IPS-NIHi7 (cell line): ENCODE measurements at regions not wholly inside any gene's neighbourhood (a gene's known extent, or its start where the extent isn't known, plus 50 kb on each side); places are given as distances from the start of the nearest gene placed in this dataset.
"Not testable (repeated sequence)": the region's sequence is repeated elsewhere in the genome, so short reads cannot be mapped to it uniquely, and the experiment has no call there.

Experiments
- DNase-seq: peaks from one replicate; pipeline ENCODE4 v3.0.0; 2012; ENCODE audit warnings: mixed read lengths; ENCODE audit errors: extremely low spot score

DNA sequence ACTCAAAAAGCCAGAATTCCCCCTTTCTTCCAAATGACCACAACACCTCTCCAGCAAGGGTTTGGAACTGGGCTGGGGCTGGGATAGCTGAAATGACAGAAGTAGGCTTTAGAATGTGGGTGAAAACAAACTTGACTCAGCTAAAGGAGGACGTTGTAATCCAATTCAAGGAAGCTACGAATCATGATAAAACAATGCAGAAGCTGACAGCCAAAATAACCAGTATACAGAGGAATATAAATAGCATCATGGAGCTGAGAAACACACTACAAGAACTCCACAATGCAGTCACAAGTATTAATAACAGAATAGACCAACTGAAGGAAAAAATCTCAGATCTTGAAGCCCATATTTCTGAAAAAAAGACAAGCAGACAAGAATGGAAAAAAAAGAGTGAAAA, 95.8 kb upstream of the TET2 start:
- no peak for DNase-seq

DNA sequence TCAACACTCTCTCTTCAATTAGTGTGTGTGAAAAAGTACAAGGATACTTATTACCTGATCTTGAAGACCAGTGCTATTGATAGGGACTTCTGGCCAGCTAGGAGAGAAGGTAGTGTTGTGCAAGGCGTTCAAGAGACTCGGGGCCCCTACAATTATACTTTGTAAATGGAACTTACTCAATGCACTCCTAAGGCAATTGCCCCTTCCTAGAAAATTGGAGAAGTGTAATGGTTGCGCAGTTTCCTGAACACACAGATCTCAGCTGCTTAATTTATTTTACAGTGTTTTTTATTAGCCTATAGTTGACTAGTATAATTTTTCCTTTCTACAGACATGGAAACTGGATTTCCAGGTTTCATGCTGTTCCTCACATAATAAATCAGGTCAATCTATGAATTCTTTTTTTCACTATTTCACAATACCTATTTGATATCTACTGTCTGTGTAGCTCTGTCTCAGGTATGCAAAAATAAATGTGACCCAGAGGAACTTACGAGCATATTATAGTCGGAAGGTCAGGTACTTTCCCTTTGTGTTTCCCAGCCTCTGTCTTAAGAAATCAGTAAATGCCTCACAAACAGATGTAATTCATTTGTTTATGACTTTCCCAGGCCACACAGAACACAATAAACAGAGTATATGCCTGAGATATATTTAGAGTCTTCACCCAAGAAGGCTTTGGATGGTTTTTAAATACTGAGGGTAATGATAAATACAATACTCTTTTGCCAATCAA, 89.1 kb upstream of the TET2 start:
- DNase-seq: no peak

DNA sequence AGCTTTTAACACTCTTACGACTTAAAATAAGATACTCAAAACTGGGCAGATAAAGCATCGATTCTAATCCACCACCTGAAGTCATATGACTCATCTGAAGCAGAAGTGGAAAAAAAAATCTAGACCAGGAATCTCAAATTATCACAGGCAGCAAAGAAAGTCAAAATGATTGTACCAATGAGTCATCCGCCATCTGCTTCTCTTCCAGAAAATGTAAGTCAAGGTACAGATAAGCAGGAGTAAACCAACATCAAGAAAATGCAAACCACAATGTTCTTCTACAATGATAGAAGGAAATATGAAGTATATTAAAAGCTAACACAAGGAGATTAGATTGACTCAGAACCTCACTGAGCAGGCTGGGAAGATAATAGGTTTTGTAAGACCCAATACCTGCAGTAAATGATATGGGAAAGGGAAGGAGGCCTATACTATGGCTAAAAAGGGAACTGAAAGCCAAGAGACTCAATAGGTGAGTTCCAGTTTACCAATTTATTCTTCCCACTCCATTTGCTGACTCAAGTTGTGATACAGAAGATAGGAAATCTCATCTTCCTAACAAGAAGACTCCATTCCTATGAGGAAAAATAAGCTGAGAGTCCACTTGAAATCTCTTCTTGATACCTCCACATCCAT, 88.4 kb upstream of the TET2 start:
- no peak for DNase-seq

DNA sequence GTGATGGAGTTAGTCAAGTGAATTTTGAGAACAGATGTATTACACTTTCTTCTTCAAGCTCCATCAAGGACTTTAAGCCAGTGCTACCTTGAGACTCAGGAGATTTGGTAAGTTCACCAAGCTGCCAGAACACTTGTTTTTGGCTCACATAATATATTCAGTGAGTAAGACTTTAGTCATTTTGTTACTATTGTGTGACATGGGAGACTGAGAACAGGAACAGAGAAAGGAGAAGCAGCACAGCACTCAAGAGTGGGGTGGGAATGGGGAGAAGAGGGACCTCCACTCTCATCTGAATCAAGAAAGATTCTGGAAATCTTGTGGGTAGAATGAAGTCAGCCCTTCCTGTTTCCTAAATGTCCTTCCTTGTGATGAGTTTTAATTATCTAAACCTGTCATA, 87.3 kb upstream of the TET2 start:
- no peak for DNase-seq

DNA sequence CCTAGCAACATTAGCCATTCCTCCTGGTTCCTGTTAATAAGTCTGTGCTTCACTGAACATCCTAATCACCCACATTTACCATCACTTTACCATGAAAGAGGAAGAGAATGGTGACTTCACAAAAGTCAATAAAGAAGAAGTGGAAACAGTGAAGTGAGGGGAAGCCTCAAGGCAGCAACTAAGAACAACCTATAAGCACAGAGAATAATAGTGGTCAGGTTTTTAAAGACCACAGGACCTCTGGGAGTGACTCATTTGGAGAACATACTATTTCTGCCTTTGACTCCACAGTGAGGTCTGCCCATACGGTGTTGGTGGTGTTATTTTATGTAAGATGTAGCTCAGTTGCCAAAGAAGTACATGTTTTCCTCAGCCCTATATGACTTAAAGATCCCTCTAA, 86.0 kb upstream of the TET2 start:
- no peak for DNase-seq

DNA sequence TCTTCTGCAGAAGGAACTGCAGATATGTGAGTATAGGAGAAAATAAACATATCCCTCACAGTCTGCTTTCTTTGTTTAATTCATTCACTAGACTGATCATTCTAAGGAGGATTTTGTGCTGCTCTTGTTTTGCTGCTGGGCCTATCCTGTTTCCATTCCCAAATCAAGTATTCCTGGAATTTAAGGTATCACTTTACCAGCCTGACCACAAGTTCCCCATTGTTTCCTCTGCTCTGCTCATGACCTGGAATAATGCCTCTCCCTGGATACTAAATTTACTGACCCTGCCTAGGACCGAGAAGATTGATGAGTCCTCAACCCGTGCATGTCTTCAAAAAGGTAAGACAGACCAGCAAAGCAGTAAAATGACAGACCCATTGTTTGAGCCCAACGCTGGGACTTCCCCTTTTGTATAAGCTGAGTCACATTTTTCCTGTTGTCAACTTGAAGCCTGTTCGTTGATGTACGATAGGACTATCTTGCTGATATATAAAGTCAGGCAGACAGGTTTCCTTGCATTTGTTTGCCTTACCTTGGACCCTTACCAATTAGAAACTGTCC, 85.5 kb upstream of the TET2 start:
- DNase-seq: peak; percentile 31

DNA sequence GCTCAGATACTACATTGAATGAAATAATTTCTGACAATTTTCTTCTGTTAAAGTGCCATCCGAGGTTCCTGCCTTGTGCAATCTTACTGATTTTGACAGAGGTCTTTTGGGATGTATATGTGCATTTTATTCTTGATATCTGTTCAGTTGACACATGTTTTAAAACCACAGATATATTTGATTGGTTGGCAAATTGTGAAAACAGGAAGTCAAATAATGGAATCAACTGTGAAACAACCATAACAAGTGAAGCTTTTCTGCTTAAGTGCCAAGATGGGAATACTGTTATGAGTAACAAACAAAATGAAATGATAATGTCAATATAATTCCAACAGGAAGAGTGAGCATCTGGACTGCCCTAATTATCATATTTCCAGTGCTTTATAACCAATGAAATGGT, 84.9 kb upstream of the TET2 start:
- DNase-seq: no peak

DNA sequence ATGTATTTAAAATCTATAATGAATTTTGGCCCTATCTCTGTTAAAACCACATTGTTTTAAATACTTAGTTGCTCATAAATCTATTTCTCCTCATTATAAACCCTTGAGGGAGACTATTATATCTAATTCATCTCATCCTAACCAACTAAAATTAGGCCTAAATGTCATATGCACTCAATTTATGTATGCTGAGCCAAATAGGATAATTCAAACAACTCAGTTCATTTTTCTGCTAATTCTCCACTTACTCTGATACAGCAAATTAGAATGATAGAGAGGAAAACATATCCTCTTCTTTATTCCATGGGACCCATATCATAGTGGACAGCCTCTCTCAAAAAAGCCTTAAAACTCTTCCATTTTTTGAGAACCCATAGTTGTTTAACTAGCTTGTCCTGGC, 80.3 kb upstream of the TET2 start:
- no peak for DNase-seq

DNA sequence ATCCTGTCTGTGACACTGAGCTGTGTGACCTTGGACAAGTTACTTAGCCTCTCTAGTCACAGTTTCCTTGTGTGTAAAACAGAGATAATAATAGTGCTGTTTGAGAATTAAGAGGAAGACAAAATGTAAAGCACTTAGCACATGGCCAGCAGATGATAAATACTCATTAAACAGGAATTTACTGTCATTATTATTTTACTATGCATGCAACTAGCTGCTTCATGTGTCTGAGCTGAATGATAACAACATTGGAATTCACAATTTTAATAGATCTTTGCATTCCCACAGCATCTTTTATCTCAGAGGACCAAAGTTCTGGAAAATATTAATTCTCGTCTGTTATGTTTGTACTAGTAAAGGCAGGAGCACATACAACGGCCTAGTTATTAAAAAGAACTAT, 79.2 kb upstream of the TET2 start:
- DNase-seq: no peak

DNA sequence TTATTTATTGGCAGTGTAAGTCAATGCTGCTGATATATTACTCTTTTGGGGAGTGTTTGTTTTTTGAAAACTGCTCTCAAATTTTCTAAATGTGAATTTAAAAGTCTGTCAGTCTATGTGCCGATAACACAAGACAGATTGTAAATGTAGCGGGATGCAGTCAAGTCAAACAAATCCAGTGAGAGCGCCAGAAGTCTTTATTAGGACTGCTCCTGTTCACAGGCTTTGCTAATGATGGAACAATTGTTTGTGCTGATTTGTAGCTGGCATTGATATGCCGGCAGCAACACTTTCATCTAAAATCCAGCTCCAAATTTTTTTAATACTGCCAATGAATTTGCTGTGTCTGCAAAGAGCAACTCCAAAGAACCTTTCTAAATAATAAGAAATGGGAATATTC, 78.7 kb upstream of the TET2 start:
- DNase-seq: no peak

DNA sequence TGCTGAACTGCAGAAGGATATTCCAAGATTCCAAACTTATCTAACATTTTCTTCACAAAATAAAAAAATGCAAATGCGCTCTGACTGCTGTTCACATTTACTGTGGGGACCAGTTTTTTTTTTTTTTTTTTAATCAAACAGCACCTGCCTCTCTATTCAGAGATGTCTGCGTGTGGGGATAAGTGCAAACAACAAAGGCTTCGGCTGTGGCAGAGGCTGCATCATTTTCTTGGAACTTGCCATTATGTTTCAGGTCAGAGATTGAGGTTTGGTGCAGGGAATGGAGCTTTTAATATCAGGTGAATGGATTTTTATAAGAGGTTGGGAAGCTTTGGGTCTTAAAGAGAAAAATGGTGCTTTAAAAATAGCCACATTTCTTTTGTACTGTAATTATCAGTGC, 78.2 kb upstream of the TET2 start:
- DNase-seq: no peak

DNA sequence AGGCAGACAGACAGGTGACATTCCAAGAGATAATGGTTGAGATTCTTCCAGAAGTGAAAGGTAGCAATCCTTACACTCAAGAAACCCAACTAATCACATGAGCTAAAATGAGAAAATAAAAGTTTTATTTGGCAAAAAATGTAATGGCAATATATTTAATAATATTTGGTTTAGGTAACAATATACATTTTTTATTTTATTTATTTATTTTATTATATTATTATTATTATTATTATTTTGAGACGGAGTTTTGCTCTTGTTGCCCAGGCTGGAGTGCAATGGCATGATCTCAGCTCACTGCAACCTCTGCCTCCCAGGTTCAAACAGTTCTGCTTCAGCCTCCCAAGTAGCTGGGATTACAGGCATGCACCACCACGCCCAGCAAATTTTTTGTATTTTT, 74.6 kb upstream of the TET2 start:
- not testable (repeated sequence) for DNase-seq

DNA sequence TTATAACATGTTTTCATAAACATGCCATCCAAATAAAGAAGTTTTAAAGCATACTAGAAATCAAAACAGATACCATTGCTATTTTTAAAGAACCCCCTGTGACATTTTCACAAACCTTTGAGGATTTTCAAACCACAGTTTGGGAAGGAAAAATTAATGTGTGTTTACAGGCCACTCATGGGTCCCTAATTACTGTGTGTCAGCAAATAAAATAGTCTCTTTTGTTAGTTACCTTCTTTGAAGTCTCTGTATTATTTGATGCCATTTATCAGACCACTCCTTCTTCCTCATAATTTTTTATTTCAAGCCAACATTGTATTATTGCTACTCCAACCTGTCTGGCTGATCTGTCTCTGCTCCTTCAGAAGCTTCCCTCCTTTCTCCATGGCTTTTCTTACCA, 72.6 kb upstream of the TET2 start:
- no peak for DNase-seq

DNA sequence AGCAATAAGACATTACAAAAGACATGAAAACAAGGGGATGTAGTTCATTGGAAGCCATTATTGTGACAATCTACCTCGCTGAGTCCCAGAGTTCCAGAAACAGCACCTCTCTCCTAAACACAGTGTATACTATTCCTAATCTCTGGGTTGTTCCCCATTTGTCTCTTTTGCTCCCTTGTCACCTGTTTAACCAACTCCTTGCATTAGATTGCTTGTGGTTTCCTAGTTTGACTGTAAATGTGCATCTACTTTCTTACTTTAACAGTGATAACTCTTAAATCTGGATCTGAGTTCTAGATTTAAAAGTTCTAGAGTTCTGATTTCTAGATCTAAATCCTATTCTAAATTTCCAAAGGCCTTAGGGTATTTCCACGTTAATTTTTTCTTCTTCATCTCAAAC, 71.6 kb upstream of the TET2 start:
- DNase-seq: no peak

DNA sequence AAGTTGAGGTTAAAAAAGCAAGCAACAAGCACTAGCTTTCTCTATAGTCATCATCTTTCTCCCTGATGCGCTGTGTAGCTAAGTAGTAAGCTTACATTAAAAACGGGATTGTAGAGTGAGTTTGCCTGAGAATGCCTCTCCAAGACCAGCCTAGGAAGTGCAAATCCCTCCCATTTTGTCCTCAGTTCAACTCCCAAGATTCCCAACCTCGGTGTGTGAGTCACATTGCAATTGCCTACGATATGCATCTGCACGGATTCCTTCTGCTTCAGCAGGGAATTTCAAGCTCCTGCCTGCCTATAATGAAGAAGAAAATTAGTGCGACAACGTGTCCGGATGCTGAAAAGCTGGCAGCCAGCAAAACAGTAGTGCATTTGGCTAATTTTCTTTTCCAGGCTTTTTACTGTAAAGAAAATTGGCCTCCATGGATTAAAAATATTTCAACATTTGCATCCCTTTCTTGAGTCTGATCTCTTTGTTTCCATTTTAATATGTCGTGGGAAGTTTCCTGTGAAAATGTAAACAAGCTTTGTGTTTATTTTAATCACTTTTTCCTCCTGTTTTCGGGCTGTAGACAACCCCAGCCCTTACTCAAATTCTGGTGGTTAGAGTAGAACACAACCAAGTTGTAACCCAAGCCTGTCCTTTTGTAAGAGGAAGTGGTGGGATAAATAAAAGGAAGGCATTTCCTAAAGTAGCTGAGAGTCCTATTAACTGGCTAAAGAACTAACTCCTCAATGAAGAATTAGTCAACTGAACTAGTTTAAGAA, 58.4 kb upstream of the TET2 start:
- DNase-seq: peak; percentile 45

DNA sequence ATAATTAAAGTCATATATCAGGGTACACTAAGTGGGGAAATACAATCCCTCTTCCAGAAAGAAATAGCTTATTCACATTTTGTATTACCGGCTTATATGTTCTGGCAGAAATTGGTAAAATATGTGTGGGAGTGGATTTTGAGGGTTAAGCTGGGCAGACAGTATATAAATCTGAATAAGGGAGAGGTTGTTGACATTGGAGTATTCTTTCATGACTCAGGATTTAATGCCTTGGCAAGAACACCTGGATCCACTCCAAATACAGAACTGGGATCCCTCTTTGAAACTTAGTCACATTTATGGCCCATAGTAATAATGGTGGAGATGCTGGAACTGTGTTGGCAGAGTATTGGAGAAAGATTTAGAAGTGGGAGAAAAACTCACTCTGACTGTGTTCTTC, 54.3 kb upstream of the TET2 start:
- DNase-seq: no peak

DNA sequence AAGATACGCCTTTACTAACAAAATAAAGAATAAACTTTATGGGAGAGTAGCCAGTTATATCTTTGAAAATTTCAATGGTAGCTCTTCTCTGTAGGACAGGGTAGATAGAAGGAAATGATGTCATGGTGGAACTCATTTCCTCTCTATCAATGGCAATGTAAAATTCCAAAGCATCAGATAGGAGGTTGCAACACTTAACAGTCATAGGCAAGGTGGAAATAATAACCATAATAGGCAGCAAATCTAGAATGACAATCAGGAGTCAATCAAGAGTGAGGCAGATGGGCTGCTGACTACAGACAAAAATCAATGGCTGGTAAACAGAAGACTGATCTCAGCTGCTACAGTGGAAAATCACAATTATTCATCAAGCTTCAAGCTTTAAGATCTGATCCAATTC, 53.9 kb upstream of the TET2 start:
- DNase-seq: no peak

DNA sequence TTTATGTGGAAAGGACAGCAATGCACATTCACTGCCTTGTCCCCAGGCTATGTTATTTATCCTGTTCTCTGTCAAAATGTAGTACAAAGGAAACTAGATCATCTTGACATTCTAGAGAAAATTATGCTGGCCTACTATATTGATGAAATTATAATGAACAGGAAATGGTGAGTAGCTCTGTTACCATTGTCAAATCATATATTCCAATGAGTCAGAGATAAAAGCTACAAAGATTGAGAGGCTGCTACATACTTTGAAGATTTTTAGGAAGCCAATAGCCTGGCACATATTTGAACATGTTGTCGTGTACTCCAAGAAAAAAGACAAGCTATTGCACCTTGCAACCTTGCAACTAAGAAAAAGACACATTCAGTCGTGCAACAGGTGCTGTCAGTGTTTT, 52.7 kb upstream of the TET2 start:
- DNase-seq: no peak
